ENCODE measurements at regions not wholly inside any gene's neighbourhood (a gene's known extent, or its start where the extent isn't known, plus 50 kb on each side); places are given as distances from the start of the nearest gene placed in this dataset.

DNA sequence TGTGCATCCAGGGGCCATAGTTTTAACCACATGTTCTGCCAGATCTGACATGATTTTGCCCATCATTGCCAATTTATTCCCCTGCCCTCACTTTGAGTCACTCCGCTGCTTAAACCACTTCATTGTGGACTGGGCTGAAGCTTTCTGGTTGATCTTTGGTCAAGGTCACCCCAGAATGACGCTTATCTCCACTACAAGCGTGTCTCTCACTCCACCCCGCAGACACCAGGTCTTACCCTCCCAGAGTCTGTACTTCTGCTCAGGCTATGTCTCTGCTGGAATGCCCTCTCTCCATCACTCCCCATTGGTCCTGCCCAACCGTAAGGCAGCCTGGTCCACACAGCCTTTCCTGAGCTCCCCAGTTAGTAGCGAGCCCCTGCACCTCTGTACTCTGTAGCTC lies 170.5 kb upstream of the SYT13 start:
- Histone ChIP-seq H3K27ac (no peak overlapping the region), H3K27me3 (no peaks in the 10 kb centered on the region), H3K9me3 (no peaks in the 10 kb centered on the region), H3K4me1 (no peaks in the 10 kb centered on the region), H3K4me3 (no peak overlapping the region), H3K36me3 (no peaks in the 10 kb centered on the region)
- TF ChIP-seq, protein P1, sequence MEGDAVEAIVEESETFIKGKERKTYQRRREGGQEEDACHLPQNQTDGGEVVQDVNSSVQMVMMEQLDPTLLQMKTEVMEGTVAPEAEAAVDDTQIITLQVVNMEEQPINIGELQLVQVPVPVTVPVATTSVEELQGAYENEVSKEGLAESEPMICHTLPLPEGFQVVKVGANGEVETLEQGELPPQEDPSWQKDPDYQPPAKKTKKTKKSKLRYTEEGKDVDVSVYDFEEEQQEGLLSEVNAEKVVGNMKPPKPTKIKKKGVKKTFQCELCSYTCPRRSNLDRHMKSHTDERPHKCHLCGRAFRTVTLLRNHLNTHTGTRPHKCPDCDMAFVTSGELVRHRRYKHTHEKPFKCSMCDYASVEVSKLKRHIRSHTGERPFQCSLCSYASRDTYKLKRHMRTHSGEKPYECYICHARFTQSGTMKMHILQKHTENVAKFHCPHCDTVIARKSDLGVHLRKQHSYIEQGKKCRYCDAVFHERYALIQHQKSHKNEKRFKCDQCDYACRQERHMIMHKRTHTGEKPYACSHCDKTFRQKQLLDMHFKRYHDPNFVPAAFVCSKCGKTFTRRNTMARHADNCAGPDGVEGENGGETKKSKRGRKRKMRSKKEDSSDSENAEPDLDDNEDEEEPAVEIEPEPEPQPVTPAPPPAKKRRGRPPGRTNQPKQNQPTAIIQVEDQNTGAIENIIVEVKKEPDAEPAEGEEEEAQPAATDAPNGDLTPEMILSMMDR (IDR thresholded peaks at IDR 0.05): no peak
- no peak for DNase-seq (ENCODE audit: low spot score)

DNA sequence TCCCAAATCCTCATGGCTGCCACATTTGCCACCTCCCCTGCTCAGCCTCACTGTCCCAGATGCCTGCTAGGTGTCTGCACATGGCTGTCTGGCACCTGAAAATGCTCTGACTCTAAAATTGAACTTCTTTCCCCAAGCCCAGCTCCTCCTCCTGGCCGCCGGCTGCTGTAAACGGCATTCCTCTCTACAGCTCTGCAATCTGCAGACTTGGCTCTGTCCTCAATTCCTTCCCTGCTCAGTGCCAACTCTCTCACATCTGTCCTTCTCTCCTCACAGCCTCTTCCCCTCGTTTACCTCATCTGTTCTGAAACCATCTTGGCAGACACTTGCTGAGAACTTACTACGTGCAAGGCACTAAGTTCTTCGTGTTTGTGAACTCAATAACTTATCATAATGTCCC lies 169.4 kb upstream of the SYT13 start:
- no peaks in the 10 kb centered on the region for H3K9me3 ChIP-seq
- DNase-seq (ENCODE audit: low spot score): no peak
- TF ChIP-seq, protein P1 (IDR thresholded peaks at IDR 0.05): no peak
- H3K27ac ChIP-seq: no peak overlapping the region
- H3K36me3 ChIP-seq: no peaks in the 10 kb centered on the region
- no peaks in the 10 kb centered on the region for H3K27me3 ChIP-seq
- H3K4me1 ChIP-seq: no peaks in the 10 kb centered on the region
- H3K4me3 ChIP-seq: no peak overlapping the region

- TF ChIP-seq, protein P1 (IDR thresholded peaks at IDR 0.05): no peak
- Histone ChIP-seq H3K4me1 (no peaks in the 10 kb centered on the region), H3K27me3 (no peaks in the 10 kb centered on the region), H3K27ac (no peak overlapping the region), H3K9me3 (no peaks in the 10 kb centered on the region), H3K36me3 (no peaks in the 10 kb centered on the region), H3K4me3 (no peak overlapping the region)
- no peak for DNase-seq (ENCODE audit: low spot score)
Measured at GRCh38 chr11:45454917-45455401, 168.8 kb upstream of the SYT13 start.

GRCh38 chr11:45453721-45454120 lies 167.6 kb upstream of the SYT13 start:
- Histone ChIP-seq H3K27me3 (no peaks in the 10 kb centered on the region), H3K4me3 (no peak overlapping the region), H3K36me3 (no peaks in the 10 kb centered on the region), H3K9me3 (no peaks in the 10 kb centered on the region), H3K27ac (no peak overlapping the region), H3K4me1 (no peaks in the 10 kb centered on the region)
- TF ChIP-seq, protein P1 (IDR thresholded peaks at IDR 0.05): no peak
- no peak for DNase-seq (ENCODE audit: low spot score)

- H3K27ac ChIP-seq: no peak overlapping the region
- H3K9me3 ChIP-seq: no peaks in the 10 kb centered on the region
- no peak for DNase-seq (ENCODE audit: low spot score)
- H3K27me3 ChIP-seq: no peaks in the 10 kb centered on the region
- no peak overlapping the region for H3K4me3 ChIP-seq
- H3K4me1 ChIP-seq: no peaks in the 10 kb centered on the region
- TF ChIP-seq, protein P1 (IDR thresholded peaks at IDR 0.05): no peak
- H3K36me3 ChIP-seq: no peaks in the 10 kb centered on the region
Measured at GRCh38 chr11:45451766-45452440, 165.8 kb upstream of the SYT13 start.

DNA sequence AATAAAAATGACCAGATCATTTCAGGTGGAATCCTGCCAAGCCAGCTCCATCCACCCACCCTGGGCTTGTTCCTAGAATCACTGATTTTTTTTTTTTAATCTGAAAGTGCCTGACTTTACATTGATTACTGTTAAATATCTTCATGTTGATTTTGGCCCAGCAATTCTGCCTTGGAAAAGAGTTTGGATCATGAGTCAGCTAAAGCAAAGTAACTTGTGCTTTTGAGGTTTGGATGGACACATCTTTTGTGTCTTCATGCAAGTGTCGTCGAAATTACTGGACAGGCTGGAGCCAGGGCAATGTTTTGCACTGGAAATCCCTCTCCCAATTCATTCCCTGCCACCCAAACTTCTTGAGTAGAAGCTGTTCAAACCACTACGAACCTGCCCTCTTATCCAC lies 164.0 kb upstream of the SYT13 start:
- Histone ChIP-seq H3K27ac (no peak overlapping the region), H3K27me3 (no peaks in the 10 kb centered on the region), H3K4me1 (no peaks in the 10 kb centered on the region), H3K9me3 (no peaks in the 10 kb centered on the region), H3K36me3 (no peaks in the 10 kb centered on the region), H3K4me3 (no peak overlapping the region)
- DNase-seq (ENCODE audit: low spot score): no peak
- TF ChIP-seq, protein P1 (IDR thresholded peaks at IDR 0.05): no peak
